Pancreas (tissue), 10 donors: ENCODE measurements at regions not wholly inside any gene's neighbourhood (a gene's known extent, or its start where the extent isn't known, plus 50 kb on each side); places are given as distances from the start of the nearest gene placed in this dataset.

Experiments used
- ATAC-seq, 4 donors: fragments of 200-7000 bp; cut with Tn5 transposase; one replicate each; pipeline versions ENCODE4 v1.8.0 to v1.9.1; 2020; ENCODE audit warnings: mild to moderate bottlenecking in 4 of 4, moderate library complexity in 4 of 4
- DNase-seq, 6 donors: peaks; one replicate each; pipeline ENCODE4 v3.0.0-alpha.2; 2020
- FAIRE-seq: peaks from 2 replicates; lab custom pipeline; 2012; peaks lifted over from hg19 to GRCh38; lab: Jason Lieb, UNC
- H3K27ac ChIP-seq, 4 donors: fragments of 200-600 bp; sonication (generic); 1 replicate in 3 of 4; 2 replicates in 1 of 4; pipeline versions ENCODE4 v1.5.0 to v1.8.0; 2020
- H3K27me3 ChIP-seq, 4 donors: fragments of 200-600 bp; one replicate each; pipeline ENCODE4 v1.8.0; 2021
- H3K36me3 ChIP-seq, 3 donors: fragments of 200-600 bp; sonication (generic) in 1 of 3; one replicate each; pipeline versions ENCODE4 v1.5.0 to v1.8.0; 2020 to 2021
- H3K4me1 ChIP-seq, 3 donors: fragments of 200-600 bp; one replicate each; pipeline ENCODE4 v1.8.0; 2021
- H3K4me3 ChIP-seq, 4 donors: fragments of 200-600 bp; sonication (generic) in 2 of 4; one replicate each; pipeline versions ENCODE4 v1.5.0 to v1.8.0; 2020 to 2021
- H3K9me3 ChIP-seq, 4 donors: fragments of 200-600 bp; one replicate each; pipeline ENCODE4 v1.8.0; 2021
- WGBS, 2 donors: extraction: QIAGEN DNeasy Blood & Tissue Kit; methylation state at CpG; one replicate each; pipeline ENCODE4 v1.1.7; 2013; 5-methylcytosine and 5-hydroxymethylcytosine counted together
- intact Hi-C, 3 donors: fragments of 100-400 bp; cut with DNase I; formaldehyde crosslinking; loops; one replicate each; pipeline versions ENCODE4 v1.11.1 to v1.14.2; 2022
- TF ChIP-seq, protein P1 (sequence below), 4 donors: fragments of 200-600 bp; sonication (generic) in 3 of 4; IDR thresholded peaks; one replicate each; pipeline versions ENCODE4 v1.5.0 to v1.8.0; 2021; ENCODE audit warnings: antibody characterized with exemption in 4 of 4
- donor health status: healthy with polysubstance abuse.
- donor health status: DM: no; HTN: no; CAD: no; lungs with moderate emphysema.
- donor health status: DM: no; HTN: no; CAD: no.
- donor health status: control.
- donor health status: control.
- donor health status: Bipolar disorder and iron deficiency.
- donor health status: DM: yes; HTN: yes; CAD: no.
- donor health status: DM: no; HTN: no; CAD: no.
- donor health status: DM: no; HTN: no; CAD: no.
- donor health status: DM: yes; HTN: yes; CAD: no.

DNA sequence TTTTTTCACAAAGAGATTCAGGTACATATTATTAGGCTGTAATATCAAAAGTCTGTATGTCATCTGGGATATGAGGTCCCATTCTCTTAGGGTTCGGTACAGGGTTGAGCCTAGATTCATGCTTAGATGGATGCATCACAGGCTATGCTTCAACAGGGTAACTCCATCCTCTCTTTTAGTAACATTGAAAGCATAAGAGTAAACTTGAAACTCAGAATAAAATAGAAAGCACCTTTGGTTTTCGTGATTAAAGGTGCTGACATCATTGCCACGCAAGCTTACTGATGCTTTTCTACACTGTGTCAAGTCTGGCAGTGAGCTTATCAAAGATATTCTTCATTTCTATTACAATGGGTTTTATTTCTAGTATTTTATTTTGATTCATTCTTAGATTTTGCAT, 419.1 kb upstream of the DSEL start:
- intact Hi-C loops: no loop called here
- no peaks in the 10 kb centered on the region for H3K9me3 ChIP-seq
- H3K36me3 ChIP-seq: no peaks in the 10 kb centered on the region
- ATAC-seq (no peak), FAIRE-seq (no peak), DNase-seq (no peak)
- H3K27ac ChIP-seq: no peak overlapping the region
- TF ChIP-seq, protein P1, sequence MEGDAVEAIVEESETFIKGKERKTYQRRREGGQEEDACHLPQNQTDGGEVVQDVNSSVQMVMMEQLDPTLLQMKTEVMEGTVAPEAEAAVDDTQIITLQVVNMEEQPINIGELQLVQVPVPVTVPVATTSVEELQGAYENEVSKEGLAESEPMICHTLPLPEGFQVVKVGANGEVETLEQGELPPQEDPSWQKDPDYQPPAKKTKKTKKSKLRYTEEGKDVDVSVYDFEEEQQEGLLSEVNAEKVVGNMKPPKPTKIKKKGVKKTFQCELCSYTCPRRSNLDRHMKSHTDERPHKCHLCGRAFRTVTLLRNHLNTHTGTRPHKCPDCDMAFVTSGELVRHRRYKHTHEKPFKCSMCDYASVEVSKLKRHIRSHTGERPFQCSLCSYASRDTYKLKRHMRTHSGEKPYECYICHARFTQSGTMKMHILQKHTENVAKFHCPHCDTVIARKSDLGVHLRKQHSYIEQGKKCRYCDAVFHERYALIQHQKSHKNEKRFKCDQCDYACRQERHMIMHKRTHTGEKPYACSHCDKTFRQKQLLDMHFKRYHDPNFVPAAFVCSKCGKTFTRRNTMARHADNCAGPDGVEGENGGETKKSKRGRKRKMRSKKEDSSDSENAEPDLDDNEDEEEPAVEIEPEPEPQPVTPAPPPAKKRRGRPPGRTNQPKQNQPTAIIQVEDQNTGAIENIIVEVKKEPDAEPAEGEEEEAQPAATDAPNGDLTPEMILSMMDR (IDR thresholded peaks at IDR 0.05): no peak
- WGBS, 2 donors: 57 to 71% methylated on average over 3 of the region's 3 CpGs
- H3K27me3 ChIP-seq: no peaks in the 10 kb centered on the region
- H3K4me1 ChIP-seq: no peaks in the 10 kb centered on the region
- no peak overlapping the region for H3K4me3 ChIP-seq

DNA sequence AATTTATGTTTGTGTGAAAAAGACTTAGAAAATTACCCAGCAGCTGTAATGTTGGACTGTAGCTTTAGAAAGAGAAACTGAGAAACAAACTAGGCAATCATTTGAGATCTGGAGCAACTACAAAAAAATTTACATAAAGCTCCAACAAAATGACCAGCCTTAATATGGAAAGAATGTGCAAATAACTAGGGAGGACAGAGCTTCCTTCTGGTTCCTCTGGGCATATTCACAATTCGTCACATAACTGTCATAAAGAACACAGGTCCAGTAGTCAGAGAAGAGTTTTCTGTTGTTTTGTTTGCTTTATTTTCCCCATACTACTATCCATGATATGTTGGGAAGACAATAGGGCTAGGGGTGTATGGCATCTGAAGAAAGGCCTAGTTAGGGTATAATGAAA, 416.8 kb upstream of the DSEL start:
- H3K4me1 ChIP-seq: no peaks in the 10 kb centered on the region
- no peaks in the 10 kb centered on the region for H3K9me3 ChIP-seq
- no peaks in the 10 kb centered on the region for H3K27me3 ChIP-seq
- ATAC-seq (no peak), DNase-seq (no peak), FAIRE-seq (no peak)
- no peaks in the 10 kb centered on the region for H3K36me3 ChIP-seq
- no peak overlapping the region for H3K27ac ChIP-seq
- 41 to 55% methylated on average over 1 of the region's 1 CpG for WGBS, 2 donors
- H3K4me3 ChIP-seq: no peak overlapping the region
- intact Hi-C loops: no loop called here
- TF ChIP-seq, protein P1 (IDR thresholded peaks at IDR 0.05): no peak

DNA sequence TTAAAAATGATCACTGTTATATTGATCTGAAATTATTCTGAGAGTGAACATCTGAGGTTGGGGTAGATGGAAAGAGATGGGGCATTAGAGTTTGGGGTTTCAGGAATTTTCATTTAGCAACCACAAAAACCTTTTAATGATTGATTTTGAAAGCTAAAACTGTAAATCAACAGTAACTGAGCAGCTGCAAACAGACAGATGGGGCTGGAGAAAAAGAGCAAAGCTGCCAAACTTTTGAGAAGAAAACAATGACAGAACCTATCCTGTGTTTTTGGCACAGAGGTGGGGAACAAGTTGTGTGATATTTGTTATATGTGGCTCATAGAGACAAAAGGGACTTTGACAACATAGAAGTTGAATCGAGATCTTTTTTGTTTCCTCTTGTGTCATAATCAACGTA, 415.8 kb upstream of the DSEL start:
- H3K27ac ChIP-seq: no peak overlapping the region
- TF ChIP-seq, protein P1 (IDR thresholded peaks at IDR 0.05): no peak
- no peak for DNase-seq
- no peak overlapping the region for H3K4me3 ChIP-seq
- H3K4me1 ChIP-seq: no peaks in the 10 kb centered on the region
- no peak for ATAC-seq
- intact Hi-C loops: no loop called here
- H3K27me3 ChIP-seq: no peaks in the 10 kb centered on the region
- 15% methylated on average over 2 of the region's 2 CpGs for WGBS, 2 donors
- no peak for FAIRE-seq
- H3K9me3 ChIP-seq: no peaks in the 10 kb centered on the region
- H3K36me3 ChIP-seq: no peaks in the 10 kb centered on the region

DNA sequence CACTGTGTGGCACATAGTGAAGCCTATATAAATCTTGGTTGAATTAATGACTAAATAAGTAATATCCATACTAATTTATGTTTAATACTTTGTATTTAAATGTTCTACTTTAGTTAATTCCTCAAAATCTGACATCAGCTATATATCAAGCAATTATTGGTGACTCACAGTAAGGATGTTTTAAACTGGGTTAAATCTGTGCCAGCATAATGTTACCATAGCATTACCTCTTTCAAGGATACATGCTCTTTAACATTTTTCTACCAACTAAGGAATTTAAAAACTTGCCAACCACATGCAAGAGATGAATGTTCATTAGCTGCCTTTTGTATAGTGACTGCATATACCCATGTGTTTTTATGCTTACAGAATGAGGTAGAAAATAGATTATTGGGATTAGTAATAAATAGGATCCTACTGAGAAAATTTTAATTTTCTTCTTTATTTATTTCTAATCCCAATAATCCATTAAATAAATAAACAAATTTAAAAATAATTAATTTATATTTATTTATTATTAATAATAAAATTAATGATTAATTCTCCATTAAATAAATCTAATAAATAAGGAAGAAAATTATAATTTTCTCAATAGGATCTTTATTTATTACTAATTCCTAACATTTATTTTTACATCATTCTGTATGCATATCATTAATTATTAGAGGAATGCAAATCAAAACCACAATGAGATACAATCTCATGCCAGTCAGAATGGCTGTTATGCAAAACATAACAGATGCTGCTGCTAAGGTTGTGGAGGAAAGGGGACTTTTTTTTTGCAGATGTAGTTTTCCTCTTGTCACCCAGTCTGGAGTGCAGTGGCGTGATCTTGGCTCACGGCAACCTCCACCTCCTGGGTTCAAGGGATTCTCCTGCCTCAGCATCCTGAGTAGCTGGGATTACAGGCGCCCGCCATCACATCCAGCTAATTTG, 410.7 kb upstream of the DSEL start:
- intact Hi-C loops: no loop called here
- Histone ChIP-seq H3K9me3 (no peaks in the 10 kb centered on the region), H3K27ac (no peak overlapping the region), H3K4me3 (no peak overlapping the region), H3K27me3 (no peaks in the 10 kb centered on the region), H3K36me3 (no peaks in the 10 kb centered on the region), H3K4me1 (no peaks in the 10 kb centered on the region)
- 79 to 88% methylated on average over 4 of the region's 4 CpGs for WGBS, 2 donors
- ATAC-seq (no peak), FAIRE-seq (no peak), DNase-seq (no peak)
- TF ChIP-seq, protein P1 (IDR thresholded peaks at IDR 0.05): no peak

DNA sequence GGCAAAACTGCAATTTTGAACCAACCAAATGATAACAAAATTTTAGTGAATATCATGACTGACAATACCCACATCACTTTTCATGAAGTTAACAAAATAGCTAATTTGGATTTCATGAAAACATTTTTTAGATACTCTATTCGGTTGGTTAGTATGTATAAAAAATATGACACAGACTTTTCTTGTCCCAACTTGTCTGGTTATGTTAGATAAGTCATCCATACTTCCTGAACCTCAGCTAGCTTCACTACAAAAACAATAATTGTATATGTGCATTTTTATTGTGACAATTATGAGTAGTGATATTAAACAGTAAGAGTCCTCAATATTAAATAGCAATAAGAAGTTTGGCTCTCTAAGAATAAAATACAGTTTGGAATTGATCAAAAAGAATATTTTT, 408.1 kb upstream of the DSEL start:
- H3K27me3 ChIP-seq: no peaks in the 10 kb centered on the region
- H3K36me3 ChIP-seq: no peaks in the 10 kb centered on the region
- TF ChIP-seq, protein P1 (IDR thresholded peaks at IDR 0.05): no peak
- no peak overlapping the region for H3K27ac ChIP-seq
- H3K9me3 ChIP-seq: no peaks in the 10 kb centered on the region
- FAIRE-seq (no peak), ATAC-seq (no peak), DNase-seq (no peak)
- H3K4me1 ChIP-seq: no peaks in the 10 kb centered on the region
- intact Hi-C loops: no loop called here
- 40 to 41% methylated on average over 1 of the region's 1 CpG for whole genome bisulfite sequencing, 2 donors
- H3K4me3 ChIP-seq: no peak overlapping the region
